ENCODE measurements at regions not wholly inside any gene's neighbourhood (a gene's known extent, or its start where the extent isn't known, plus 50 kb on each side); places are given as distances from the start of the nearest gene placed in this dataset.

DNA sequence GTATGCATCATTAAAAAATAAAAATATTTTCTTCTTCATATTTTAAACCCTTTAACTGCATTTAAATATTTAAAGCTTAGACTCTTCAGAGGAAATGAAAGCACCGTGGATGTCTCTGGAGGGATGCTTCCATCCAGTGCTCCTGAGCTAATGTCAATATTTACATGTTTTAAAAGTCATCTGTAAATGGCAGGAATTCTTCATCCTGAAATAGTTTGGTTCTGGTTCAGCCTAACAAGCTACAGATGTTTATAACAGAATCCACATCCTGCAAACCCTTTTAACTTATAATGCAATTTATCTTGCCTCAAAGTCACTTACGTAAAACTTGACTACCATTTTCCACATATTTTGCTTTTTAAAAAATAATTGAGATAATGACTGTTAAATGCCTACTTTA, 1207.3 kb downstream of the SLC16A7 start:
- H3K36me3 ChIP-seq (ENCODE audit: control insufficient read depth in 2 of 3, insufficient read depth in 3 of 3, low read length in 3 of 3) = no peaks in the 10 kb centered on the region
- DNase-seq = no peak
- H3K4me3 ChIP-seq (ENCODE audit: low read length) = no peak overlapping the region
- no peaks in the 10 kb centered on the region for H3K27me3 ChIP-seq (ENCODE audit: control insufficient read depth in 2 of 2, insufficient read depth in 2 of 2, low read length in 2 of 2)
- intact Hi-C loops (cut with micrococcal nuclease) = no loop called here
- no peak for ATAC-seq
- no peak overlapping the region for H3K4me3 Mint-ChIP-seq
- ChIA-PET CTCF (no interaction called here), POLR2A (no interaction called here)
- no peak overlapping the region for H3K27ac ChIP-seq (ENCODE audit: low read depth, low read length)
- no peaks in the 10 kb centered on the region for H3K9me3 ChIP-seq (ENCODE audit: control insufficient read depth in 2 of 3, low read length in 3 of 3)
- H3K4me1 ChIP-seq (ENCODE audit: control insufficient read depth in 2 of 2, insufficient read depth in 2 of 2, low read length in 2 of 2) = no peaks in the 10 kb centered on the region
- H3K27ac Mint-ChIP-seq = no peak overlapping the region
- peaks cover 0 to 14% (median 4%) of the 10 kb centered on the region in 11 donors for H3K9me3 Mint-ChIP-seq
- H3K4me1 Mint-ChIP-seq = no peaks in the 10 kb centered on the region
- no peaks in the 10 kb centered on the region for H3K36me3 Mint-ChIP-seq
- H3K27me3 Mint-ChIP-seq = no peaks in the 10 kb centered on the region

DNA sequence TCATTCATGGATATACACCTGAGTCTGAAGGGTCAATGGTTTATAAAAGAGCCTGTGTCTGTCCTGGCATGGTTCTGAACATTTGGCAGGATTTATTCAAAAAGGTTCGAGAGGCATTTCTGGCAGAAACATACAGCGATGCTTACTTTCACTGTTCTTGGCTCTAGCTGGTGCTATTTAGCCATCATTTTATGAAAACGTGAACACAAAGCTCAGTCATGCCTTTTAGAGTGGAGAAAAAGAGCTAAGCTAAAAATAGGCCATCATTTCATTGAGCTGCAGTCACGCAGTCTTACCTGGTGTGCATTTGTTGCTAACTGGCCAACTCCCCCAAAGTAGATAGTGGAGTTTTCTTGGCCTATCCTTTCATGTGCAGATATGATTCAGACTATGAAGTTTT, 1209.5 kb downstream of the SLC16A7 start:
- H3K4me1 ChIP-seq (ENCODE audit: control insufficient read depth in 2 of 2, insufficient read depth in 2 of 2, low read length in 2 of 2) = no peaks in the 10 kb centered on the region
- no peak overlapping the region for H3K4me3 ChIP-seq (ENCODE audit: low read length)
- intact Hi-C loops (cut with micrococcal nuclease) = no loop called here
- Mint-ChIP-seq H3K4me1 (no peaks in the 10 kb centered on the region), H3K27ac (no peak overlapping the region), H3K27me3 (no peaks in the 10 kb centered on the region), H3K9me3 (peaks cover 0 to 14% (median 4%) of the 10 kb centered on the region in 11 donors), H3K36me3 (no peaks in the 10 kb centered on the region), H3K4me3 (no peak overlapping the region)
- ChIA-PET CTCF (no interaction called here), POLR2A (no interaction called here)
- no peaks in the 10 kb centered on the region for H3K36me3 ChIP-seq (ENCODE audit: control insufficient read depth in 2 of 3, insufficient read depth in 3 of 3, low read length in 3 of 3)
- H3K27ac ChIP-seq (ENCODE audit: low read depth, low read length) = no peak overlapping the region
- H3K27me3 ChIP-seq (ENCODE audit: control insufficient read depth in 2 of 2, insufficient read depth in 2 of 2, low read length in 2 of 2) = no peaks in the 10 kb centered on the region
- no peaks in the 10 kb centered on the region for H3K9me3 ChIP-seq (ENCODE audit: control insufficient read depth in 2 of 3, low read length in 3 of 3)
- no peak for ATAC-seq
- DNase-seq = no peak

DNA sequence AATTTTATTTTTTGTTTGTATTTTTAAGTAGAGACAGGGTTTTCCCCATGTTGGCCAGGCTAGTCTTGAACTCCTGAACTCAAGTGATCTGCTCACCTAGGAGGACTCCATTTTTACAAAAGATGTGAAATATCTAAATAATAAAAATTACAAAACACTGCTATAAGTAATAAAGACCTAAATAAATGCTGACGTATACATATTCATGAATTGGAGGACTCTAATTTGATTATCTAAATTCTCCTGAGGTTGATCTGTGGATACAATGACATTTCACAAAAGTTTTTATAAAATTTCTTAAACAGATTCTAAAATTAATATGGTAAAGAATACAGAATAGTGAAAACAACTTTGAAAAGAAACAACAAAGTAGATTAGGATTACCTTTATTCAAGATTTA, 1224.0 kb downstream of the SLC16A7 start:
- intact Hi-C loops (cut with micrococcal nuclease) = no loop called here
- POLR2A ChIA-PET = no interaction called here
- ATAC-seq = no peak
- Histone ChIP-seq H3K4me3 (ENCODE audit: low read length) (no peak overlapping the region), H3K9me3 (ENCODE audit: control insufficient read depth in 2 of 3, low read length in 3 of 3) (no peaks in the 10 kb centered on the region), H3K27ac (ENCODE audit: low read depth, low read length) (no peak overlapping the region), H3K36me3 (ENCODE audit: control insufficient read depth in 2 of 3, insufficient read depth in 3 of 3, low read length in 3 of 3) (no peaks in the 10 kb centered on the region), H3K27me3 (ENCODE audit: control insufficient read depth in 2 of 2, insufficient read depth in 2 of 2, low read length in 2 of 2) (no peaks in the 10 kb centered on the region), H3K4me1 (ENCODE audit: control insufficient read depth in 2 of 2, insufficient read depth in 2 of 2, low read length in 2 of 2) (no peaks in the 10 kb centered on the region)
- CTCF ChIA-PET = no interaction called here
- no peaks in the 10 kb centered on the region for H3K36me3 Mint-ChIP-seq
- no peak for DNase-seq
- peaks cover 0 to 21% (median 5%) of the 10 kb centered on the region in 11 donors for H3K9me3 Mint-ChIP-seq
- H3K27ac Mint-ChIP-seq = no peak overlapping the region
- H3K4me3 Mint-ChIP-seq = no peak overlapping the region
- no peaks in the 10 kb centered on the region for H3K4me1 Mint-ChIP-seq
- no peaks in the 10 kb centered on the region for H3K27me3 Mint-ChIP-seq

DNA sequence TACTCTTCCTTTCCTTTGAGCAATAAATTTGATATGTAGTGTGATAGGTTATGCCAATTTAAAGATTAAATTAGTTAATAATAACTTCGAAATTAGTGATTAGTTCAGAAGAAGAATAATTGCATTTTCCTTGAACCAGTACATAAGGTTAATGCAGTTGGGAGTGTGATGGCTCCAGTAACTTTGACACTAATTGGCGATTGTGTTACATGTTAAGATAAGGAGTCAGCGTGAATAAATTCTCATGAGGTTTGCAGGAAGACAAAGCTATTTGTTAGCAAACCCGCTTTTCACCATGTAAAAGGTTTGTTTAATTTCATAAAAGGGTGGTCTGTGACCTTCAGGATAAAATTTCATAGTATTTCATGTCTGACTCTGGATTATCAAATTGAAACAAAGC, 1226.8 kb downstream of the SLC16A7 start:
- Histone ChIP-seq H3K4me1 (ENCODE audit: control insufficient read depth in 2 of 2, insufficient read depth in 2 of 2, low read length in 2 of 2) (no peaks in the 10 kb centered on the region), H3K36me3 (ENCODE audit: control insufficient read depth in 2 of 3, insufficient read depth in 3 of 3, low read length in 3 of 3) (no peaks in the 10 kb centered on the region), H3K27ac (ENCODE audit: low read depth, low read length) (no peak overlapping the region), H3K9me3 (ENCODE audit: control insufficient read depth in 2 of 3, low read length in 3 of 3) (no peaks in the 10 kb centered on the region), H3K4me3 (ENCODE audit: low read length) (no peak overlapping the region), H3K27me3 (ENCODE audit: control insufficient read depth in 2 of 2, insufficient read depth in 2 of 2, low read length in 2 of 2) (no peaks in the 10 kb centered on the region)
- Mint-ChIP-seq H3K36me3 (no peaks in the 10 kb centered on the region), H3K27me3 (no peaks in the 10 kb centered on the region), H3K4me1 (no peaks in the 10 kb centered on the region), H3K27ac (no peak overlapping the region), H3K4me3 (no peak overlapping the region), H3K9me3 (peaks cover 0 to 7% (median 0%) of the 10 kb centered on the region in 11 donors)
- POLR2A ChIA-PET = no interaction called here
- no peak for ATAC-seq
- no peak for DNase-seq
- CTCF ChIA-PET = no interaction called here
- intact Hi-C loops (cut with micrococcal nuclease) = no loop called here

DNA sequence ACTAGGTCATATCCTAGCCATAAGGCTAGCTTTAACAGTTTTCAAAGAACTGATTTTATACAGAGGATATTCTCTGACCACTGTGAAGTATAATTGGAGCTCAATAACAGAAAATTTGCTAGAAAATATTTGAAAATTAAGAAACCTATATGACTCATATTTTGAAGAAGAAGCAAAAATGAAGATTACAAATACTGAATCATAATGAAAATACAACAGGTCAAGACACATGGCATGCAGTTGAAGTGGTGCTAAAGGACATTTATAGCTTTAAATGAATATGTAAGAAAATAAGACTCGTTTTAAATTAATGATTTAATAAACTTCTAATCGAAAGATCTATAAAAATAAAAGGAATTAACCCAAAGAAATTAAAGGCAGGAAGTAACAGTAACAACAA, 1234.6 kb downstream of the SLC16A7 start:
- no peaks in the 10 kb centered on the region for H3K27me3 ChIP-seq (ENCODE audit: control insufficient read depth in 2 of 2, insufficient read depth in 2 of 2, low read length in 2 of 2)
- intact Hi-C loops (cut with micrococcal nuclease) = no loop called here
- no peak for ATAC-seq
- H3K4me3 ChIP-seq (ENCODE audit: low read length) = no peak overlapping the region
- Mint-ChIP-seq H3K4me1 (no peaks in the 10 kb centered on the region), H3K9me3 (peaks cover 0 to 15% (median 0%) of the 10 kb centered on the region in 11 donors), H3K4me3 (no peak overlapping the region), H3K36me3 (no peaks in the 10 kb centered on the region), H3K27ac (no peak overlapping the region), H3K27me3 (no peaks in the 10 kb centered on the region)
- ChIA-PET POLR2A (no interaction called here), CTCF (no interaction called here)
- H3K36me3 ChIP-seq (ENCODE audit: control insufficient read depth in 2 of 3, insufficient read depth in 3 of 3, low read length in 3 of 3) = no peaks in the 10 kb centered on the region
- no peak overlapping the region for H3K27ac ChIP-seq (ENCODE audit: low read depth, low read length)
- H3K4me1 ChIP-seq (ENCODE audit: control insufficient read depth in 2 of 2, insufficient read depth in 2 of 2, low read length in 2 of 2) = no peaks in the 10 kb centered on the region
- no peak for DNase-seq
- no peaks in the 10 kb centered on the region for H3K9me3 ChIP-seq (ENCODE audit: control insufficient read depth in 2 of 3, low read length in 3 of 3)

DNA sequence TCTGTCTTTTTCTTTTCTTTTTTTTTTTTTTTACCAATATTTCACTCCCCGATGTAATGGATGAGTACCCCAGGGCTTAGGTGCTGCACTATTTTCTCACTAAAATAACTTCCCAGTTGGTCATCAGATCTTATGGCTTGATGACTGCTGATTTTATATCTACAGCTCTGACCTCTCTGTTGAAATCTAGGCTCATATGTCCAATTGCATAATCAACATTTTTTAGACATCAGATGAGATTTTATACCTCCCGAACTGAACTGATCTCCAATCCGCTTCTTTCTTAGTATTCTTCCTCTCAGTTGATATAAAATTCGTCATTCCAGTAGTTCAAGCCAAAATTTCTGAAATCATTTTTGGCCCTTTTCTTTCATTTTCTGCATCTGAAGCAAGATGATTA, 1236.5 kb downstream of the SLC16A7 start:
- H3K36me3 ChIP-seq (ENCODE audit: control insufficient read depth in 2 of 3, insufficient read depth in 3 of 3, low read length in 3 of 3) = no peaks in the 10 kb centered on the region
- Mint-ChIP-seq H3K4me3 (no peak overlapping the region), H3K4me1 (no peaks in the 10 kb centered on the region), H3K36me3 (no peaks in the 10 kb centered on the region), H3K27me3 (no peaks in the 10 kb centered on the region), H3K9me3 (peaks cover 0 to 15% (median 0%) of the 10 kb centered on the region in 11 donors), H3K27ac (no peak overlapping the region)
- no peak overlapping the region for H3K4me3 ChIP-seq (ENCODE audit: low read length)
- no peaks in the 10 kb centered on the region for H3K4me1 ChIP-seq (ENCODE audit: control insufficient read depth in 2 of 2, insufficient read depth in 2 of 2, low read length in 2 of 2)
- ChIA-PET CTCF (no interaction called here), POLR2A (no interaction called here)
- no peak overlapping the region for H3K27ac ChIP-seq (ENCODE audit: low read depth, low read length)
- DNase-seq = no peak
- no peaks in the 10 kb centered on the region for H3K27me3 ChIP-seq (ENCODE audit: control insufficient read depth in 2 of 2, insufficient read depth in 2 of 2, low read length in 2 of 2)
- no peak for ATAC-seq
- intact Hi-C loops (cut with micrococcal nuclease) = no loop called here
- H3K9me3 ChIP-seq (ENCODE audit: control insufficient read depth in 2 of 3, low read length in 3 of 3) = no peaks in the 10 kb centered on the region

DNA sequence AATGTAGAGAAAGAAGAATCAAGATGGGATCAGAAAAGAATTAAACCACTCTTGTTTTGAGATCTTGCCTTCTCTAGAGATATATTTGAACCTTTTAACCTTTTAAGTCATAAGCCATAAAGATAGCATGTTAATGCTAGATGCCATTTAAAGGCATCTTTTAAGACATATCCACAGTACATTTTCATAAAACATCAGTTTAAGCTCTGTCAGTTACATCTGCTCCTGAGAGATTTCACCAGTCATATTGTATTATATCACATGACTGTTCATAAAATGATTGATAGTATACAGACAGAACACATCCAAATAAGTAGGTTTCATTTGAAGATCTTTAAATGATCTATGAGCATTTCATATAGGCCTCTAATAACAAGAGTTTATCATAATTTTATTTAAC, 1238.5 kb downstream of the SLC16A7 start:
- ChIA-PET CTCF (no interaction called here), POLR2A (no interaction called here)
- Mint-ChIP-seq H3K4me3 (no peak overlapping the region), H3K4me1 (no peaks in the 10 kb centered on the region), H3K27me3 (no peaks in the 10 kb centered on the region), H3K36me3 (no peaks in the 10 kb centered on the region), H3K9me3 (peaks cover 0 to 8% (median 0%) of the 10 kb centered on the region in 11 donors), H3K27ac (no peak overlapping the region)
- Histone ChIP-seq H3K27me3 (ENCODE audit: control insufficient read depth in 2 of 2, insufficient read depth in 2 of 2, low read length in 2 of 2) (no peaks in the 10 kb centered on the region), H3K27ac (ENCODE audit: low read depth, low read length) (no peak overlapping the region), H3K36me3 (ENCODE audit: control insufficient read depth in 2 of 3, insufficient read depth in 3 of 3, low read length in 3 of 3) (no peaks in the 10 kb centered on the region), H3K4me3 (ENCODE audit: low read length) (no peak overlapping the region), H3K9me3 (ENCODE audit: control insufficient read depth in 2 of 3, low read length in 3 of 3) (no peaks in the 10 kb centered on the region), H3K4me1 (ENCODE audit: control insufficient read depth in 2 of 2, insufficient read depth in 2 of 2, low read length in 2 of 2) (no peaks in the 10 kb centered on the region)
- intact Hi-C loops (cut with micrococcal nuclease) = no loop called here
- DNase-seq (no peak), ATAC-seq (no peak)

Measured in naive thymus-derived CD4-positive, alpha-beta T cell (primary cell).